Loucy (cell line): ENCODE measurements at regions not wholly inside any gene's neighbourhood (a gene's known extent, or its start where the extent isn't known, plus 50 kb on each side); places are given as distances from the start of the nearest gene placed in this dataset.

Experiments
- CTCF ChIP-seq: fragments of 200-600 bp; sonication (generic); conservative IDR thresholded peaks from 2 replicates; pipeline ENCODE4 v1.5.1; 2014; ENCODE audit warnings: mild to moderate bottlenecking, antibody characterized with exemption, low read length
- EZH2phosphoT487 ChIP-seq: fragments of 200-600 bp; IDR thresholded peaks from 2 replicates; pipeline ENCODE4 v1.6.1; 2018; ENCODE audit warnings: antibody characterized with exemption, mild to moderate bottlenecking, moderate library complexity, borderline replicate concordance

DNA sequence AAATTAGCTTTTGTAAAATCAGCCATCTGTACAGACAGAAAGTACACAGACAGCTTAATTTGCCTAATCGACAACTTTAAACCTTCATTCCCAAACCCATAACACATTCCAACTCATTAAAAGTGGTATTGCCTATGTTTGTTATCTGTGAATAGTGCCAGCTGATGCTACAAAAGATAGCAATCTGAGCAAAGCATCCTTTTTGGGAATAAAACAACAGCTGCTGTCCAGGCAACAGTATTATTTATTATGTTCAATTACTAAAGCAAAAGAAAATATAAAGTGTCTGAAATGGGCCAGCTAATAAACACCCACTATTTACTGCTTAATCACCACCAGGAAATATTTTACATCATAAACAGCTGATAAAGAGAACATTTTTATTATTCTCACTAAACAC lies 134.8 kb upstream of the ABI3BP start:
- TF ChIP-seq CTCF: no peak
- no peak for TF ChIP-seq EZH2phosphoT487
